ENCODE measurements at regions not wholly inside any gene's neighbourhood (a gene's known extent, or its start where the extent isn't known, plus 50 kb on each side); places are given as distances from the start of the nearest gene placed in this dataset.

- no peak for DNase-seq (ENCODE audit: low read depth, low spot score)
Measured at GRCh38 chr1:193699261-193699660, 512.8 kb upstream of the B3GALT2 start.

- no peak for DNase-seq (ENCODE audit: low read depth, low spot score)
Measured at GRCh38 chr1:193697776-193698175, 511.4 kb upstream of the B3GALT2 start.

- DNase-seq (ENCODE audit: low read depth, low spot score): no peak
Measured at GRCh38 chr1:193697115-193697762, 510.8 kb upstream of the B3GALT2 start.

GRCh38 chr1:193694741-193695140, 508.3 kb upstream of the B3GALT2 start:
- no peak for DNase-seq (ENCODE audit: low read depth, low spot score)

- no peak for DNase-seq (ENCODE audit: low read depth, low spot score)
Measured at GRCh38 chr1:193685986-193686385, 499.6 kb upstream of the B3GALT2 start.

GRCh38 chr1:193681422-193681821, 495.0 kb upstream of the B3GALT2 start:
- DNase-seq (ENCODE audit: low read depth, low spot score): no peak

- DNase-seq (ENCODE audit: low read depth, low spot score): no peak
Measured at GRCh38 chr1:193680924-193681316, 494.5 kb upstream of the B3GALT2 start.

- no peak for DNase-seq (ENCODE audit: low read depth, low spot score)
Measured at GRCh38 chr1:193680247-193680923, 494.0 kb upstream of the B3GALT2 start.

GRCh38 chr1:193677874-193678273, 491.5 kb upstream of the B3GALT2 start:
- DNase-seq (ENCODE audit: low read depth, low spot score): no peak

- no peak for DNase-seq (ENCODE audit: low read depth, low spot score)
Measured at GRCh38 chr1:193676996-193677549, 490.7 kb upstream of the B3GALT2 start.

GRCh38 chr1:193674292-193674944, 488.0 kb upstream of the B3GALT2 start:
- no peak for DNase-seq (ENCODE audit: low read depth, low spot score)

- no peak for DNase-seq (ENCODE audit: low read depth, low spot score)
Measured at GRCh38 chr1:193666485-193667083, 480.2 kb upstream of the B3GALT2 start.

GRCh38 chr1:193663965-193664364, 477.6 kb upstream of the B3GALT2 start:
- no peak for DNase-seq (ENCODE audit: low read depth, low spot score)

GRCh38 chr1:193662030-193662429, 475.6 kb upstream of the B3GALT2 start:
- no peak for DNase-seq (ENCODE audit: low read depth, low spot score)

- DNase-seq (ENCODE audit: low read depth, low spot score): no peak
Measured at GRCh38 chr1:193661385-193661784, 475.0 kb upstream of the B3GALT2 start.

- no peak for DNase-seq (ENCODE audit: low read depth, low spot score)
Measured at GRCh38 chr1:193660428-193660827, 474.0 kb upstream of the B3GALT2 start.

GRCh38 chr1:193658691-193659090, 472.3 kb upstream of the B3GALT2 start:
- DNase-seq (ENCODE audit: low read depth, low spot score): no peak

- DNase-seq (ENCODE audit: low read depth, low spot score): no peak
Measured at GRCh38 chr1:193658081-193658480, 471.7 kb upstream of the B3GALT2 start.

GRCh38 chr1:193657552-193657951, 471.1 kb upstream of the B3GALT2 start:
- DNase-seq (ENCODE audit: low read depth, low spot score): no peak

GRCh38 chr1:193656841-193657240, 470.4 kb upstream of the B3GALT2 start:
- DNase-seq (ENCODE audit: low read depth, low spot score): no peak

GRCh38 chr1:193654951-193655735, 468.7 kb upstream of the B3GALT2 start:
- no peak for DNase-seq (ENCODE audit: low read depth, low spot score)
